ENCODE measurements at regions not wholly inside any gene's neighbourhood (a gene's known extent, or its start where the extent isn't known, plus 50 kb on each side); places are given as distances from the start of the nearest gene placed in this dataset.

- TF ChIP-seq EZH2 (IDR thresholded peaks at IDR 0.05; ENCODE audit: insufficient read depth, poor library complexity, severe bottlenecking) = no peak
- no peak for TF ChIP-seq EZH2phosphoT487 (IDR thresholded peaks at IDR 0.05; ENCODE audit: insufficient read depth, low read depth)
These were observed 953.3 kb downstream of the XPNPEP1 start for GRCh38 chr10:108970016-108970415.

Measured in GM23248 (cell line).